ENCODE measurements at regions not wholly inside any gene's neighbourhood (a gene's known extent, or its start where the extent isn't known, plus 50 kb on each side); places are given as distances from the start of the nearest gene placed in this dataset.

DNA sequence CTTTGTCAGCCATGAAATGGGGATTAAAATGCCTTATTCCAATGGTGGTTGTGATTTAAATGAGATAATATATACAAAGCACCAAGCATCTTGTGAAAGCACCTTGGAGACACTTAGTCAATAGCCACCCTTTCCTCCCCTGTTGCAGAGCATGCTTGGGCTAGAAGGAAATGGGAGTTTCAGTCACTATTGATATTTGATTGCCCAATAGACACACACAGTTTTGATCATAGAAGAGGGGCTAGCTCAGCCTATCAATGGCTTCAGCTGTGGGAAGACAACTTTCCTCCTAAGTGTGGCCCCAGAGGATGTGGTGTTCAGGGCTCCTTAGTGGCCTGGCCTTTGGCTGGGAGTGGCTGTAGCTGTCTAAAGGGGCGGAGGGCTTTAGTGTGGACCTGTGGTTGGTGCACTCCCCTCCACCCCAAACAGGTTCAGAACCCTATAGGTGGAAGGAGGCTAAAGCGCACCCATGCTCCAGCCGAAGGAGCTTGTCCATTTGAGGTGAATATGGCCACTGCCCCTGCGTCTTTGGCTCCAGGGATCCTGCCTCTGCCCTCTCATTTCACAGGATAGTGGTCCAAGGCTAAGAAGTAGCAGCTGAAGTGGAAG is 132.3 kb downstream of the TMEM30B start:
- peaks cover 0 to 4% (median 2%) of the 10 kb centered on the region in 5 donors for H3K36me3 Mint-ChIP-seq
- intact Hi-C loops (cut with micrococcal nuclease): no loop called here
- Histone ChIP-seq H3K4me3 (ENCODE audit: low read length) (no peak overlapping the region), H3K9me3 (ENCODE audit: control insufficient read depth in 2 of 3, low read length in 3 of 3) (peaks cover 0 to 7% (median 0%) of the 10 kb centered on the region in 3 experiments), H3K36me3 (ENCODE audit: control insufficient read depth in 2 of 3, insufficient read depth in 3 of 3, low read length in 3 of 3) (no peaks in the 10 kb centered on the region), H3K27ac (ENCODE audit: low read depth, low read length) (no peak overlapping the region), H3K27me3 (ENCODE audit: control insufficient read depth in 2 of 2, insufficient read depth in 2 of 2, low read length in 2 of 2) (no peaks in the 10 kb centered on the region), H3K4me1 (ENCODE audit: control insufficient read depth in 2 of 2, insufficient read depth in 2 of 2, low read length in 2 of 2) (no peaks in the 10 kb centered on the region)
- ChIA-PET POLR2A (no interaction called here), CTCF (no interaction called here)
- DNase-seq: no peak
- H3K4me1 Mint-ChIP-seq: no peaks in the 10 kb centered on the region
- H3K4me3 Mint-ChIP-seq: no peak overlapping the region
- no peak overlapping the region for H3K27ac Mint-ChIP-seq
- ATAC-seq: no peak
- peaks cover 6 to 9% (median 9%) of the 10 kb centered on the region in 5 donors for H3K27me3 Mint-ChIP-seq
- peaks cover 2 to 19% (median 9%) of the 10 kb centered on the region in 11 donors for H3K9me3 Mint-ChIP-seq

DNA sequence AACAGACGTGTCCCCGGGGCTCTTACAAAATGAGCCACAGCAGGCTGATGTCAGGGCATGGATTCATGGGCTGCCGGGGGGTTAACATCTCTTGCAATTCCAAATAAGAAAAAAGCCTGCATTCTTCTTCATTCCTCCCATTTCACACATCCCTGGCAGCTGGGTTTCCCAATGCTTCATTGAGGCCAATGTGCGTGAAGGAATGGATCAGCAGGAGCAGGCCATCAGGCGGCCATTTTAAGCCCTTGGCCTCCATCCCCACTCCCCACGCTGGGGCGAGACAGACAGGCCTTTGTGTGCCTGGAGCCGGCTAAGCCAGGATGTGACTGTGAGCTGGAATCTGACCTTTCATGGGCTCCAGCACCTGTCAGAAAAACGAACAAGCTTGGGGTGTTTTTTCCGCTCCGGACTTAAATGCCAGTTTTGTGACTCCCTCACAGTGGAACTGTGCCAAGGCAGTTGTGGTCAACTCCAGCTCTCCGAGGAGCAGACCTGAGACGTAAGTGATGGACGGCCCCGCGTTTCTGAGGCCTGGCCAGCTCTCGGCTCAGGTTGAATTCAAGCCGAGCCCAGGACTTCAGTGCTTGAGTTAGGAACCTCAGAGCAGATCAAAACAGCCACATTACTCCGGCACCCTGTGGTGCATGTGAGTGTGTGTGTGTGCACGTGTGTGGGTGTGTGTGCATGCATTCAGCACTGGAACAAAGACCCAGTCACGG is 133.1 kb downstream of the TMEM30B start:
- H3K4me3 Mint-ChIP-seq: no peak overlapping the region

DNA sequence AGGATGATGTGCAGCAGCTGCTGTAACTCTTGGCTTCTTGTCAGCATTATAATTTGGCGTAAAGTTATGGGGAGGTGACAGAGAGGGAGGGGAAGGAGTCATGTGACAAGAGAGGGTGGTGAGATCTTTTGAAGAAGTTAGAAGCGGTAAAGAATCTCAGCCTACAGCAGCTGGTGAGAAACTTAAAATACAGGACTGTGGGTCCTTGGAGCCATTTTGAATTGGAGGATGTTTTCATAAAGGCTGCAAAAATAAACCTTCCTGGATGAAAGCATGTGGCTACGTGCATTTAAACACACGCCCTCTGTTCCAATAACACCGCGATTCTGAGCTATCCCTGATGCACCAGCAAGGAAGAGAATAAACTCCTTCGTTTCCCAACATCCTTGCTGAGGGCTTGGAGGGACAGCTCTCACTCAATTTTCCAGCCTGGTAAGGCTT is 133.7 kb downstream of the TMEM30B start:
- ChIA-PET POLR2A (no interaction called here), CTCF (no interaction called here)
- H3K4me3 ChIP-seq (ENCODE audit: low read length): no peak overlapping the region
- H3K27ac Mint-ChIP-seq: no peak overlapping the region
- no peak for DNase-seq
- peaks cover 0 to 15% (median 0%) of the 10 kb centered on the region in 3 experiments for H3K9me3 ChIP-seq (ENCODE audit: control insufficient read depth in 2 of 3, low read length in 3 of 3)
- H3K4me3 Mint-ChIP-seq: no peak overlapping the region
- no peaks in the 10 kb centered on the region for H3K4me1 ChIP-seq (ENCODE audit: control insufficient read depth in 2 of 2, insufficient read depth in 2 of 2, low read length in 2 of 2)
- H3K27me3 Mint-ChIP-seq: peaks cover 0 to 9% (median 6%) of the 10 kb centered on the region in 5 donors
- H3K36me3 Mint-ChIP-seq: peaks cover 0 to 7% (median 4%) of the 10 kb centered on the region in 5 donors
- H3K36me3 ChIP-seq (ENCODE audit: control insufficient read depth in 2 of 3, insufficient read depth in 3 of 3, low read length in 3 of 3): no peaks in the 10 kb centered on the region
- H3K27ac ChIP-seq (ENCODE audit: low read depth, low read length): no peak overlapping the region
- H3K27me3 ChIP-seq (ENCODE audit: control insufficient read depth in 2 of 2, insufficient read depth in 2 of 2, low read length in 2 of 2): no peaks in the 10 kb centered on the region
- no peaks in the 10 kb centered on the region for H3K4me1 Mint-ChIP-seq
- intact Hi-C loops (cut with micrococcal nuclease): no loop called here
- H3K9me3 Mint-ChIP-seq: peaks cover 8 to 33% (median 15%) of the 10 kb centered on the region in 11 donors
- ATAC-seq: no peak

More for the DNA sequence above, 133.1 kb downstream of the TMEM30B start:
- intact Hi-C loops (cut with micrococcal nuclease): no loop called here
- Mint-ChIP-seq H3K9me3 (peaks cover 8 to 27% (median 13%) of the 10 kb centered on the region in 11 donors), H3K27me3 (peaks cover 1 to 9% (median 6%) of the 10 kb centered on the region in 5 donors), H3K36me3 (peaks cover 0 to 7% (median 4%) of the 10 kb centered on the region in 5 donors), H3K27ac (no peak overlapping the region), H3K4me1 (no peaks in the 10 kb centered on the region)
- no peaks in the 10 kb centered on the region for H3K27me3 ChIP-seq (ENCODE audit: control insufficient read depth in 2 of 2, insufficient read depth in 2 of 2, low read length in 2 of 2)
- ChIA-PET POLR2A (no interaction called here), CTCF (no interaction called here)
- no peak overlapping the region for H3K27ac ChIP-seq (ENCODE audit: low read depth, low read length)
- H3K4me1 ChIP-seq (ENCODE audit: control insufficient read depth in 2 of 2, insufficient read depth in 2 of 2, low read length in 2 of 2): no peaks in the 10 kb centered on the region
- peaks cover 0 to 13% (median 0%) of the 10 kb centered on the region in 3 experiments for H3K9me3 ChIP-seq (ENCODE audit: control insufficient read depth in 2 of 3, low read length in 3 of 3)
- H3K36me3 ChIP-seq (ENCODE audit: control insufficient read depth in 2 of 3, insufficient read depth in 3 of 3, low read length in 3 of 3): no peaks in the 10 kb centered on the region
- no peak overlapping the region for H3K4me3 ChIP-seq (ENCODE audit: low read length)
- ATAC-seq: no peak
- DNase-seq: no peak

DNA sequence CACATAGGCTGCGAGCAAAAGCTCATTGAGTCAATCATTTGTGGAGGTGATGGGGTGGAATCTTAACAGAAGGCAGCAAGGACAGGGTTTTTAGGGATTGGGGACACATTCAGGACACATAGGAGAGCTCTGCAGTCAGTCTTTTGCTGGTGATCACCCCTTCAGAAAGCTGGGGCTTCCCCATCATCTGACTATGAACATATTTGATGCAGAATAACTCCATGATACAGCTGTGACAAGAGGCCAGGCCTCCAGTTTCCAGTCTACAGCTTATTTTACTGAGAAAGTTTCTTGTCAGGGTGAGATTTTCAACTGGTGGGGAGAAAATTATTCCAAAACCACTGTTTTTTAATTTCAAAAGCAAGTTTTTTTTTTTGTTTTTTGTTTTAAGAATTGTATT is 134.2 kb downstream of the TMEM30B start:
- Mint-ChIP-seq H3K36me3 (peaks cover 0 to 7% (median 4%) of the 10 kb centered on the region in 5 donors), H3K27ac (no peak overlapping the region), H3K4me1 (no peaks in the 10 kb centered on the region), H3K9me3 (peaks cover 8 to 38% (median 15%) of the 10 kb centered on the region in 11 donors), H3K27me3 (peaks cover 0 to 9% (median 6%) of the 10 kb centered on the region in 5 donors), H3K4me3 (no peak overlapping the region)
- POLR2A ChIA-PET: no interaction called here
- H3K4me1 ChIP-seq (ENCODE audit: control insufficient read depth in 2 of 2, insufficient read depth in 2 of 2, low read length in 2 of 2): no peaks in the 10 kb centered on the region
- no peak for DNase-seq
- peaks cover 0 to 15% (median 0%) of the 10 kb centered on the region in 3 experiments for H3K9me3 ChIP-seq (ENCODE audit: control insufficient read depth in 2 of 3, low read length in 3 of 3)
- no peak overlapping the region for H3K4me3 ChIP-seq (ENCODE audit: low read length)
- H3K27me3 ChIP-seq (ENCODE audit: control insufficient read depth in 2 of 2, insufficient read depth in 2 of 2, low read length in 2 of 2): no peaks in the 10 kb centered on the region
- no peaks in the 10 kb centered on the region for H3K36me3 ChIP-seq (ENCODE audit: control insufficient read depth in 2 of 3, insufficient read depth in 3 of 3, low read length in 3 of 3)
- no peak overlapping the region for H3K27ac ChIP-seq (ENCODE audit: low read depth, low read length)
- intact Hi-C loops (cut with micrococcal nuclease): no loop called here
- ATAC-seq: no peak
- CTCF ChIA-PET: no interaction called here

DNA sequence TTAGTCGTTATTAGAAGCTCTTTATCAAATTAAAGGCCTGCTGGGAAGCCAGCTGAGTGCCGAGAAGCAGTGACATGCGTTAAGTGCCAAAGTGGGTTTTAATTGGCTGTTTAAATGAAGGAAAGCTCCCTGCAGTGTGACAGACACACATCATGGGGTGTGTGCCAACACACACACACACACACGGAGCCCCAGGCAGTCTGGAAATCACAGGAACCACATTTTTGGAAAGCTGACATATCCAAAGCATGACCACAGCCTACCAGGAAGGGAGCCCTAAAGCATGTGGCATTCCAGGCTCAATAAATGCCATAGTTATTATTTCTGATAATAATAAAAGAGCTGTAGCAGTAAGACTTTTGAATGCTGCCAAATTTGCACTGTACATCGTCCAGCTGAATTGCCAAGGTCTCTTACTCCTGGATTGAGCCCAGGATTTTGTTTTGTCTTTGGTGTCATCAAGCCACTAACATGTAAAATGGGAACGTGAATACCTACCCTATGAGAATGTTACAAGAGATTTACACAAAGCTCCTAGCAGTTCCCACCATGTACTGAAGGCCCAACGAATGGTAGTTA is 135.1 kb downstream of the TMEM30B start:
- H3K9me3 ChIP-seq (ENCODE audit: control insufficient read depth in 2 of 3, low read length in 3 of 3): peaks cover 0 to 15% (median 0%) of the 10 kb centered on the region in 3 experiments
- DNase-seq: no peak
- H3K4me3 ChIP-seq (ENCODE audit: low read length): no peak overlapping the region
- ATAC-seq: no peak
- H3K4me1 ChIP-seq (ENCODE audit: control insufficient read depth in 2 of 2, insufficient read depth in 2 of 2, low read length in 2 of 2): no peaks in the 10 kb centered on the region
- no peaks in the 10 kb centered on the region for H3K27me3 ChIP-seq (ENCODE audit: control insufficient read depth in 2 of 2, insufficient read depth in 2 of 2, low read length in 2 of 2)
- no peak overlapping the region for H3K27ac ChIP-seq (ENCODE audit: low read depth, low read length)
- ChIA-PET POLR2A (no interaction called here), CTCF (no interaction called here)
- Mint-ChIP-seq H3K4me3 (no peak overlapping the region), H3K27me3 (peaks cover 0 to 11% (median 6%) of the 10 kb centered on the region in 5 donors), H3K9me3 (peaks cover 8 to 40% (median 14%) of the 10 kb centered on the region in 11 donors), H3K27ac (no peak overlapping the region), H3K4me1 (no peaks in the 10 kb centered on the region), H3K36me3 (peaks cover 0 to 7% (median 2%) of the 10 kb centered on the region in 5 donors)
- intact Hi-C loops (cut with micrococcal nuclease): no loop called here
- no peaks in the 10 kb centered on the region for H3K36me3 ChIP-seq (ENCODE audit: control insufficient read depth in 2 of 3, insufficient read depth in 3 of 3, low read length in 3 of 3)

DNA sequence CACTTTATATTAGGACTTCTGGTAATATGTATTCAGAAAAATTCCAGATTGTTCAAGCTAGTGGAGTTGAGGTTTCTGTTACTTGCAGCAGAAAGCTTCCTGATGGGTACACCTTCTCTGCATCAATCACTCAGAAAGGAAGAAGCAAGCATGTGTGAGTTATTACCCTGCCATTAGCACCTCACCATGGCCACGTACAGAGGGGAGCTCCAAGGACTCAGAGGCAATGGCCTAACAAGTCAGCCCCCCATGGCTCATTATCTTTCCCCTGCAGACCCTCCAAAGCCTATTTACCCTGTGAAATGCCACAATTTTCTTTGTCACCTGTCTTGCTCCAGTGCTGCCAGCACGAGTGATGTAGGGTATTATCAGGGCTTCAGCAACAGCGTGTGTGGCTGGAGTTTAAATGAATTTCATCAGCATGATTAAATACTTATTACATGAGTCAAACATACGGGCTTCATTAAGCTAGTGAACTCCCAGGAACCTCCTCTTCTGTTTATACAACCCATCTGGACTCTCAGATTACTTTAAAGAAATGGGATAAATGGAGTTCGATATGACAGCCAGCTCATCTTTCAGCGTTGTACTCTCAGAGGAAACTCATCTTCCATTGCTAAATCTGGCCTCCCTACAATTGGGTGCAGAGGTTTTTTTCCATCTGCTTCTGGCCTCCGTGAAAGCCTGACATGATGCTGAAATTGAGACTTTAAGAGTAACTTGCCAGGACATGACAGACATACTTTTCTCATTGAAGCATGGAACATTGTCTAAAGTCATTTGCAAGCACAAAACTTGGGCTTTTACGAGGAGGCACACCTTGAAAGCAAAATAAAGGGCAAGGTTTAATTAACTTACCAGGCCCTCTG is 135.9 kb downstream of the TMEM30B start:
- H3K9me3 ChIP-seq (ENCODE audit: control insufficient read depth in 2 of 3, low read length in 3 of 3): peaks cover 0 to 15% (median 0%) of the 10 kb centered on the region in 3 experiments
- CTCF ChIA-PET: no interaction called here
- H3K9me3 Mint-ChIP-seq: peaks cover 8 to 40% (median 14%) of the 10 kb centered on the region in 11 donors

More for the DNA sequence above, 135.9 kb downstream of the TMEM30B start:
- Histone ChIP-seq H3K4me3 (ENCODE audit: low read length) (no peak overlapping the region), H3K4me1 (ENCODE audit: control insufficient read depth in 2 of 2, insufficient read depth in 2 of 2, low read length in 2 of 2) (no peaks in the 10 kb centered on the region), H3K27me3 (ENCODE audit: control insufficient read depth in 2 of 2, insufficient read depth in 2 of 2, low read length in 2 of 2) (no peaks in the 10 kb centered on the region), H3K36me3 (ENCODE audit: control insufficient read depth in 2 of 3, insufficient read depth in 3 of 3, low read length in 3 of 3) (no peaks in the 10 kb centered on the region), H3K27ac (ENCODE audit: low read depth, low read length) (no peak overlapping the region)
- Mint-ChIP-seq H3K4me1 (no peaks in the 10 kb centered on the region), H3K27ac (no peak overlapping the region), H3K36me3 (peaks cover 0 to 7% (median 2%) of the 10 kb centered on the region in 5 donors), H3K4me3 (no peak overlapping the region), H3K27me3 (peaks cover 3 to 15% (median 9%) of the 10 kb centered on the region in 5 donors)
- ATAC-seq (no peak), DNase-seq (no peak)
- POLR2A ChIA-PET: no interaction called here
- intact Hi-C loops (cut with micrococcal nuclease): no loop called here
